ENCODE measurements at regions not wholly inside any gene's neighbourhood (a gene's known extent, or its start where the extent isn't known, plus 50 kb on each side); places are given as distances from the start of the nearest gene placed in this dataset.
A peak's percentile ranks its signal among the peaks of the same experiment; 100 is the strongest.

GRCh38 chr6:40936818-40937251 is 102.2 kb downstream of the UNC5CL start:
- peak; percentile 89 for DNase-seq

- DNase-seq, result no peak
Observed at GRCh38 chr6:40933864-40934263, 105.2 kb downstream of the UNC5CL start.

DNA sequence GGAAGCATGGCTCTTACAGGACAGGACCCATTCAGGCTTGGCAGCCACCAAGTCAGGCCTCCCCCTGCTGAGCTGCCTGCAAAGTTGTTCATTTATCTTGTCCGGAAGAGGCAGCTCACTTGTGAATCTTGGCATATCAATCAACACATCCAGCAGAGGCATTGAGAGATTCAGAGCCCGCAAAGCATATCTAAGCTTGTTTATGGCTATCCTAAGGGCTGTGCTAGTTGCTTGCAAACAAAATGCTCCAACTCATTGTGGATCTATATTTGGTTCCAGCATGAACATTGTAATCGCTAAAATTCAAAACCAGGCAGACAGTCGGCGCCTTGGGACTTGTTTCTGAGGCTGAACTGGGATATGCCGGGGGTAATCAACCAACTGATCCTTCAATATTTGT is 106.1 kb downstream of the UNC5CL start:
- DNase-seq, result no peak

DNA sequence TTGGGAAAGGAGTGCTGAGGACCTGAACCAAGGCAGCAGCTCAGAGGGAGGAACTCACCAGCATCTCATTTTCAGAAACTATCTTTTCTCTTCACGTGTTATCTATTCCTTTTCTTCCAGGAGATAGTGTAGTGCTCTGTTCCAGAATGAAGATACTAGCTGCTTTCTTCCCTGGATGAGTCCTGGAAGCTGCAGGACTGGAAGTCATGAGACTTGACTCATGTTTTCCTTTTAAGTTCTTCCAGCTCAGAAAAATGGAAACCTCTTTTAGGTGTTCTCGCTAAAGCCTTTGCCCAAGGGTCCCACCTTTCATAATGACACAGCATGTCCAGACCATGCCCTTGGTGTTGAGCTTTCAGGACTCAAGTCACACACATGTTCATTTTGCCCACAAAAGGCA is 106.7 kb downstream of the UNC5CL start:
- DNase-seq, result no peak

- DNase-seq, result peak; percentile 63
Observed at GRCh38 chr6:40931931-40932330, 107.1 kb downstream of the UNC5CL start.

GRCh38 chr6:40930555-40930954 is 108.5 kb downstream of the UNC5CL start:
- no peak for DNase-seq

DNA sequence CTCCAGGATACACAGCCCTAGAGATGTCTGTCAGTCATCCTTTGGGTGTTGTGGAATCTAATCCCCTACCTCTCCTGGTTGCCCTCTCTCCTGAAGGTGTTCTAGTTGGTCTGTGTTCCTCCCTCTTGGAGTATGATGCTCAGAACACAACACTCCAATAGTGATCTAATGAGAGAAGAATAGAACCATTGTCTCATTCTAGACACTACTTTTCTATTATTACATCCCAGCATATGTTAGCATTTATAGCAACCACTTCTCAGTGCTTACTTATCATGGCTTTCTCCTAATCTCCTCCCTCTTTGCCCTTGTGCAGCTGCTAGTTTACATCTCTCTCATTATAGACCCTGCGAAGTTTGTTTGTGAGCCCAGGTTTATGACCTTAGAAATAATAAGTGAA is 109.0 kb downstream of the UNC5CL start:
- no peak for DNase-seq

GRCh38 chr6:40929176-40929575 is 109.8 kb downstream of the UNC5CL start:
- DNase-seq, result no peak

DNA sequence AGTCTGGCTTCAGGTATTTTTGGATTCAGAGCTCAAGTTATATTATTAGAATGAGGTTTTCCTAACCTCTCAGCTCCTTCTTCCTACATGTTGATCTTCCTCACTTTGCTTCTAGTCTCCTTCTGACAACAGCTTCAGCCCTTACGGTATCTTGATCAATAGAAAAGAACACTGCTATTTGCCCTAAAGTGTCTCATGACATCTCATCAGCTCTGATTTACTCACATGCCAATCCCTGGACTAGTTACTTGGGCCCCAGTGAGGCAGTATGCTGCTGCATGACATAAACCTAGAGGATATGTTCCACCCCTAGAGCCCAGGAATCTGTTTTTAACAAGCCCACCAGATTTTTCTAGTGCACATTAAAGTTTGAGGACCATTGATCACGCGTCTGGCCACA is 110.3 kb downstream of the UNC5CL start:
- no peak for DNase-seq

GRCh38 chr6:40928307-40928706 is 110.7 kb downstream of the UNC5CL start:
- DNase-seq, result no peak

DNA sequence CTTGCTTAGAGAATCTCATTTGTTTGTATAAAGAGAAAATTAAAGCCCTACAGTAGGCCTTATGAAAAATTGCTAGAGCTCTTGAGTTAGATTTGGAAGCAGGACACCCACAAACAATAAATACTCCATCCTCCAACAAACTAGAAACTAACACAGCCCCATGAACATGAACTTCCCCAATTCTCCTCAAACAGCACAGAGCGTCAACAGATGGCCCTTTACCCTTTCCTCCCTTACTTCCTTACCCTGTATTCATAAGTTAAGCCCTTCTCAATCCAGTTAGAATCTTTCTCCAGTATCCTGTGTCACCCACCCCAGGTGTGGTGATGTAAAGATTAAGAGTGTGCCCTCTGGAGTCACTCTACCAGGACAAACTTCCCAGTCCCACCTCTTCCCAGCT is 113.7 kb downstream of the UNC5CL start:
- no peak for DNase-seq

- DNase-seq, result no peak
Observed at GRCh38 chr6:40924839-40925238, 114.2 kb downstream of the UNC5CL start.

GRCh38 chr6:40923880-40924279 is 115.1 kb downstream of the UNC5CL start:
- DNase-seq, result no peak

- DNase-seq, result no peak
Observed at GRCh38 chr6:40923326-40923725, 115.7 kb downstream of the UNC5CL start.

DNA sequence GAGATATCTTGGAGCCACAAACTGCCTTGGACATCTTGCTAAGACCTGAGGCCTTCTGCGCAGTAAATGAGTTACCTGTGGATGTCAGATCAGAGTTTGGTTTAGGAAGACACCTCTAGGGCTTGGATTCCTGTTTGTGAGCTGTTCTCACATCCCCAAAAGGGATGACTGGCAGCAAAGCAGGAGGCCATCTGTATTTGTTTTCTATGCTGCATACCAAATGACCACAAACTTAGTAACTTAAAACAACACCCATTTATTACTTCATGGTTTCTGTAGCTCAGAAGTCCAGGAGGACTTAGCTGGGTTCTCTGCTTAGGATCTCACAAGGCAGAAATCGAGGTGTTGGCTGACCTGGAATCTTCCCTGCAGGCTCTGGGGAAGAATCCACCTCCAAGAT is 116.7 kb downstream of the UNC5CL start:
- DNase-seq, result no peak

DNA sequence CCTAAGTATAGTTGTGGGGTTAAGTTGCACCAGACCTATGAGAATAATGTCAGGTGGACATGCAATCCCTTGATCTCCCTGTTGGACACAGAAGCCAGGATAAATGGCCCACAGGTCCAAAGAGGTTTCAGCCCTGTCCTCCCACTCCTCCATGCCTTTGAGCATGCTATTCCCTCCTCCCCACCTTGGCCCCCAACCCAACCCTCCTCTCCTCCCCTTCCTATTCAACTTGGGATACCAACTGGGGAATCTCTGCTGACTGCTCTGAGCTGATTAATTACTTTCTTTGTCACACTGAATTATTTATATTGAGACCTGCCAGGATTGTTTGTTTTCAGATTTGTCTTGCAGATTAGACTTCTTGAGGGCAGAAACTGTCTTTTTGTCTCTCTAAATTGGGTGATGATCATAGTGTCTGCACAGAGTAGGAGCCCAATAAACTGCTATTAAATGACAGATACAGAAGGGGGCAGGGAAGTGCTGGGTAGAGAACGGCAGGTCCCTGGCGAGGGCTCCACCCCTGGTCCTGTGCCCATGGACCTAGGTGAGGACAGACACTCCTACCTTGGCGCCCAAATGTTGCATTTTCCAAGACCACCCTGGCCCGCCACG is 120.9 kb downstream of the UNC5CL start:
- DNase-seq, result no peak

DNA sequence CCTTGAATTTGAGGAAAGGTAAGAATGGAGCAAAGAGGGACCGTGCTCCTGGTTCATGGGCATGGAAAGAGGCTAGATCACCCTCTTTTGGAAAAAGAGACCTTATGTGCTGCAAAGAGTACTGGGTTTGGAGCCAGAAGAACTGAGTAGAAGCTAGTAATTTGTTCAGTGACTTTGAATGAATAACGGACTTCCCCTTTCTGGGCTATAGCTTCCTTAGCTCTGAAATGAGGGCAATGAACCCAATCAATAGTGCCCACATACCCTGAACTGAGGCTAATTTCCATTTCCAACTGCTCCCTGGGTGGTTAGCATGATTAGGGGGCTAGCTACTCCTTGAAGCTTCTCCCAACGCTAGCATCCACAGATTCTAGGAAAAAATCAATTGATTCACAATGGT is 121.4 kb downstream of the UNC5CL start:
- no peak for DNase-seq

DNA sequence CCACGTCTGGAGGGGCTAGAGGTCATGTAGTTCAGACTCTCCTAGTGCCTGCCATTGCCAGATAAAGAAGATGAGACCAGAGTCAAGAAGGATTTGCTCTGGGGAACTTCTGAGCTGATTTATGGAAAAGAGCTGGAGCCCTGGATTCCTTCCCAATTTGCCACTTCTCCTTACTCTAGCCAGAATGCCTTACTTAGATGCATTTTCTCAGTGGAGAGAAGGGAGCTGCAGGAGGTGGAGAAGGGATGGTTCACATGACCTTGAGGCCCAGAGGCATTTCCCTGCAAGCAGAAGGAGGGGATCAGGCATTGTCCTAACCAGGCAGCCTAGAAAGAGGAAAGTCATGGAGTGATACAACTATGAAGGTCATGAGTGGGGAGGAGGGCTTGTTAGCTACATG is 122.2 kb downstream of the UNC5CL start:
- no peak for DNase-seq

DNA sequence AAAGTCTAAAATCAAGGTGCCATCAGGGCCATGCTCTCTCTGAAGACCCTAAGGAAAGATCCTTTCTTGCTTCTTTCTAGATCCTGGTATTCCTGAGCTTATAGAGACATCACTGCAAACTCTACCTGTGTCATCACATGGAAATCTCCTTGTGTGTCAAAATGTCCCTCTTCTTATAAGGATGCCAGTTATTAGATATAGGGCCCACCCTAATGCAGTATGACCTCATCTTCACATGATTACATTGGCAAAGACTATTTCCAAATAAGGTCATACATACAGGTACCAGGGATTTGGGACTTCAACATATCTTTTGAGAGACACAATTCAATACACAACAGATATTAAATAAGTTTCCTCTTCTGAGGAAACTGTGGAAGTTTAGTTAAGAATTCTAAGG is 123.9 kb downstream of the UNC5CL start:
- no peak for DNase-seq

DNA sequence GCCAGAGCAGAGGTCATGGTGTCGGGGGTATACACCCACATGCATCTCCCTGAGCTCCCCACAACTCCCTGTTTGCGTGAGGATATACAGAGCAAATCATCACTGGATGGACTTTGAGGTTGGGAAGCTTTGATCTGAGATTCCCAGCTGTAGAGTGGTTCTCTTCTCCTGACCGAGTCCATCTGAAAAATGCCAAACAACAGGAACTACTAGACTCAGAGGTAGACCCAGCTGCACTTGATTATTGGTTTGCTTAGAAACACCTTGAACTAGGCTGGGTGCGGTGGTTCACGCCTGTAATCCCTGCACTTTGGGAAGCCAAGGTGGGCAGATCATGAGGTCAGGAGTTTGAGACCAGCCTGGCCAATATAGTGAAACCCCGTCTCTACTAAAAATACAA is 125.0 kb downstream of the UNC5CL start:
- no peak for DNase-seq

GRCh38 chr6:40912158-40912946 is 126.7 kb downstream of the UNC5CL start:
- peak; percentile 28 for DNase-seq

DNA sequence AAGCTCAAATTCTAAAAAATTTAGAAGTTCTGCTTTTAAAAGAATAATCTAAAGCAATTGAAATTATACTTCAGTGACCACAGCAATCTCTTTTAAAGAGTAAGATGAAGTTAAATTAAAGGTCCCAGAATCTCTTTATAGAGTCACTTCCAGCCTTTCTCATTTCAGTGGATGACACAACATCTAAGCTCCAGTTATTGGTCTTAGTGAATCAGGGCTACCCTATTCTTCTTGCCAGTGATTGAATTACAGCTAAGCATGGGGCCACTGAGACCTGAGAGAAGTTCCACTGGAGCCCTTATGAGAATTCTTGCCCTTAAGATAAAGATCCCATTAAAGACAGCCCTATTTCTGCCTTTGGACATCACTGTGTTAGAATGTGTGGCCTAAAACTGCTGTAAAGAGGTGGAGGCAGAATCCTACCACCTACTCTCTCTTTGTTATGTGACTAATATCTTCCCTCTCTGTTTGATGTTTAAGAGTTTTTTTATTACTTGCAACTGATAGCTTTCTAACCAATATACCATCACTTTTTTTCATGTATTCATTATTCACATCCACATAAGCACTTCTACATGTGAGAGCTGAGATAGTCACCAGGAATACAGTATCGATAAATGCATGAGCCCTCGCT is 128.6 kb downstream of the UNC5CL start:
- no peak for DNase-seq

DNA sequence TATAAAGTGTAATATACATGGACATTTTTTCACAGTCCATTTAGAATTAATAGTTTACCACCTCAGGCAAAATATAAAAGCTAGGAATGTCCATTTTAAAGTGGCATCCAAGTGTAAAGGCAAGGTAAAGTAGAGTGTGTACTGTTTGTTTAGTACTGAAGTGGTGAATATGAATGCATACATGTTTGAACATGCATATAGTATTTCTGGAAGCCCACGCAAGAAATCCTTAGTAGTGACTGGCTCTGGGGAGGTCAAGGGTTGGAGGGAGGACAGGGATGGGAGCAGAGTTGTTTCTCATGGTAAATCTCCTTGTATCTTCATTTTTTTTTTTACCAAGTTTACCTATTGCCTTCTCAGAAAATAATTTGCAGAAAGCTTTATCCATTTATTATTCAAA is 129.2 kb downstream of the UNC5CL start:
- no peak for DNase-seq

GRCh38 chr6:40907198-40907701 is 131.8 kb downstream of the UNC5CL start:
- DNase-seq, result peak; percentile 32
